Neural progenitor cell (in vitro differentiated cells): ENCODE measurements at regions not wholly inside any gene's neighbourhood (a gene's known extent, or its start where the extent isn't known, plus 50 kb on each side); places are given as distances from the start of the nearest gene placed in this dataset.

Experiments
- CTCF ChIP-seq: fragments of 200-600 bp; sonication (generic); IDR thresholded peaks from 2 replicates; pipeline ENCODE4 v1.5.1; 2017; ENCODE audit warnings: antibody characterized with exemption, mild to moderate bottlenecking
- EZH2 ChIP-seq: fragments of 200-600 bp; sonication (generic); IDR thresholded peaks from 2 replicates; pipeline ENCODE4 v1.6.1; 2017; ENCODE audit warnings: antibody characterized with exemption, mild to moderate bottlenecking, moderate library complexity
- EZH2phosphoT487 ChIP-seq: fragments of 200-600 bp; sonication (generic); IDR thresholded peaks from 2 replicates; pipeline ENCODE4 v1.6.1; 2017; ENCODE audit warnings: antibody characterized with exemption

GRCh38 chr21:17105932-17106331, 406.9 kb upstream of the CXADR start:
- TF ChIP-seq CTCF (no peak), EZH2 (no peak), EZH2phosphoT487 (no peak)
